ELR (cell line): ENCODE measurements at regions not wholly inside any gene's neighbourhood (a gene's known extent, or its start where the extent isn't known, plus 50 kb on each side); places are given as distances from the start of the nearest gene placed in this dataset.
"Not testable (repeated sequence)": the region's sequence is repeated elsewhere in the genome, so short reads cannot be mapped to it uniquely, and the experiment has no call there.

Experiments used
- DNase-seq: peaks from one replicate; pipeline ENCODE4 v3.0.0-alpha.2; 2015; ENCODE audit warnings: low read depth

DNA sequence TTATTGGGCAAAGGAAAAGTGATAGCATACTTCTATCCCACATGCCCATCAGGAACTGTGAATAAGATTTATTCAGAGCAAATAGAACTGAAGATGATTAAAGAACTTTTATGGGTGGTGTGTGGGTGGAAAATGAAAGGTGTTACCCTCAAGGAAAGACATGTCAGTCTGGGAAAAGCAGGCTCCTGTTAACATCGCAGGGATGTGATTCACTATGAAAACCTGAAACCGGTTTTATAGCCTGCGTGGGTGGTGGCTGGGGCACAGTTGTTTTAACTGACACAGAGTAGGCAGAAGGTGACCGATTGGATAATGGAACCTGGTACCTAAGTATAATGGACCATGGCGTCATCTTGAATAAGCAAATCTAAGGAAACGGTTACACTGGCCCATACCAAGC is 61.3 kb upstream of the CASK start:
- DNase-seq, result peak; percentile 5

DNA sequence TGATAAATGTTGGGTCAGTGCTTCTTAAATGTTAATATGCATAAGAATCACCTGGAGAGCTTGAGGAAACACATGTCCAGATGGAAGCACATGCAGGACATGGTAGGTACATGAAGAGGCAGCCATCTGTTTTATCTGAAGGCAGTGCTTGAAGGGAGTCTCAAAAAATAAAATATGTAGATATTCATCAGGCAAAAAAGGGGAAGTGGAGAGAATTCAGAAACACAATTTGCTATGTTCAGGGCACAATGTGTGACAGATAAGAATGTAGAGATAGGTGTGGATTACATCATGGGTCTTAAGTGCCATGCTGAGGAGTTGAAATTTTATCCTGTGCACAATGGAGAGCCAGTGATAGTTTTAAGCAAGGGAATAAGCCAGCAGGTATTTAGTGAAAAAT is 59.6 kb upstream of the CASK start:
- DNase-seq, result no peak

DNA sequence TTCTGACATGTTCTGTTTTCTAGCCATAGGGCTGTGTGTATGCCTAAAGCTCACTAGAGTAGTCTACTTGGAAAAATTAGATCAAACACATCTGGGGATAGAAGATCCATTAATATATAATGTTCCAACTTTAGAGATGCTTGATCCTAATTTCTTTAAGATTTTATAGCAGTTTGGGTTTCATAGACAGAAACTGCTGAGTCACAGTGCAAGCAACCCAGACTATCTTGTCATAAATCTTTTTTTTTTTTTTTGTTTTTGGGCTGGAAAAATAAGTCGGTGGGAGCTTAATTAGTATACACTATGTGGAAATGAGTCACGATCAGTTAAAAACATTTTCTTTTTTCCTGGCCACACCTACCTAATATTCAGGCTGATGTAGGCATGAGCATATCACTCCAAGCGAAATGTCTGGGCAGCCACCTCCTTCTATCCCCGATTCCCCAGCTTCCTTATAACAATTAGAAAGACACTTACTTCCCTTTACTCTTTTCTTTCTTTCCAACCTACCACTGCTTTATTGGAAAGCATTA is 58.2 kb upstream of the CASK start:
- DNase-seq, result peak; percentile 1

DNA sequence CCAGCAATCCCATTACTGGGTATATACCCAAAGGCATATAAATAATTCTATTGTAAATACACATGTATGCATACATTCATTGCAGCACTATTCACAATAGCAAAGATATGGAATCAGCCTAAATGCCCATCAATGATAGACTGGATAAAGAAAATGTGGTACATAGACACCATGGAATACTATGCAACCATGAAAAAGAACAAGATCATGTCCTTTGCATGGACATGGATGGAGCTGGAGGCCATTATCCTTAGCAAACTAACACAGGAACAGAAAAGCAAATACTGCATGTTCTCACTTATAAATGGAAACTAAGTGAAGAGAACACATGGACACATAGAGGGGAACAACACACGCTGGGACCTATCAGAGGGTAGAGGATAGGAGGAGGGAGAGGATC is 51.3 kb upstream of the CASK start:
- DNase-seq, result not testable (repeated sequence)

DNA sequence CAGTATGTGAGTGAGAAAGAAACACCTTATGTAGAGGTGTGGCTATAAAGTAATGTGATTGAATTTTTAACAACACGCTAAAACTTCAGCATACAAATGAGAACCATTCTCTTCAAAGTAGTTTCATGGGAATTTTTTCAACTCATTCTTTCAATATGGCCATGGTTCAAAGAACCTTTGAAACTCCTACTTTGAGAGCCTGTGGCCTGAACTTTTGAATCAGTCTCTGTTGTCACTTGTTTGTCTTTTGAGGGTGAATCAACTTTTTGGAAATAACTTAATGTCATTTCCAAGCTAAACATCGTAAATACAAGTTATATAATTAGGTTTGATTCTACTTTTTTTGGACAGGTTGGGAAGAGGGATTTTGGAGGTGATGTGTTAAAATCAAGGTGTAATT is 49.9 kb upstream of the CASK start:
- DNase-seq, result no peak
